ENCODE measurements at regions not wholly inside any gene's neighbourhood (a gene's known extent, or its start where the extent isn't known, plus 50 kb on each side); places are given as distances from the start of the nearest gene placed in this dataset.

DNA sequence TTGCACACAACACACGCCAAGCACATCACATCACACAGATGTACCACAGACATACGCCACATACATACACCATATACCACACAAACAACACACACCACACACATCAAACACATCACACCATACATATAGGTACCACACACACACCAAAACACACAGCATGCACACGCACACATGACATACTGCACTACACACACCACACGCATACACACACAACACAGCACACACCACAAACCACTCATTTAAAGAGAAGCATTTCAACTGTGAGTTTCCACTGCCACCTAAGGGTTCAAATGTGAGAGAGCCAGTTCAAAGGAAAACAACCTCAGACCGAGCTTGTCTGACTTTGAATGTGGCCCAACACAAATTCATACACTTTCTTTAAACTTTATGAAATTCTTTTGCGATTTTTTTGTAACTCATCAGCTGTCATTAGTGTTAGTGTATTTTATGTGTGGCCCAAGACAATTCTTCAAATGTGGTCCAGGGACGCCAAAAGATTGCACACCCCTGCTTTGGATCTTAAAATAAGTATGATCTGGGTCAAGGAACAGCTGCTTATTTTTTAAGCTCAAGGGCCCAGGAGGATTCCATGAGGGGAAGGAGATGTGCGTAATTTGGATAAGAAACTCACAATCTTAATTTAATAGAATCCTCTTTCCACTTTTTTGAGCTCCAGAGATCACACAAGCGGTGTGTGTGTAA lies 494.6 kb downstream of the GADD45G start:
- peak; percentile 37 for DNase-seq (ENCODE audit: low spot score)

DNA sequence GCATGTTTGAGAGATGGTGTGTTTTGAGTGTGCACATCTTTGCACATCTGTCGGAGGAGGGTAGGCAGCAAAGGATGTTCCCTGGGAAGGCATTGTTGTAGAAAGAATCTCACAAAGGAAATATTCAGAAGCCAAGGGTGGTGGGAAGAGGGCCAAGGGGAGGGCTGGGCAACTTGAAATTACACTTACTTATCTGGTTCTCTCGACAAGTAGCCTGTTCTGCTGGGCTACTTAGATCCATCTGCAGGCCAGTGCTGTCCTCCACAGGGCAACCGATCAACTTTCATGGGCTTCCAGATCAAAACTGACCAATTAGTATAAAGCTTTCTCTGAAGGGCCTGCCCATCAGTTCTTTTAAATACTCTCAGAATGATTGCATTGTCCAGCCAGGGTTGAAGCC lies 495.2 kb downstream of the GADD45G start:
- DNase-seq (ENCODE audit: low spot score), result no peak

DNA sequence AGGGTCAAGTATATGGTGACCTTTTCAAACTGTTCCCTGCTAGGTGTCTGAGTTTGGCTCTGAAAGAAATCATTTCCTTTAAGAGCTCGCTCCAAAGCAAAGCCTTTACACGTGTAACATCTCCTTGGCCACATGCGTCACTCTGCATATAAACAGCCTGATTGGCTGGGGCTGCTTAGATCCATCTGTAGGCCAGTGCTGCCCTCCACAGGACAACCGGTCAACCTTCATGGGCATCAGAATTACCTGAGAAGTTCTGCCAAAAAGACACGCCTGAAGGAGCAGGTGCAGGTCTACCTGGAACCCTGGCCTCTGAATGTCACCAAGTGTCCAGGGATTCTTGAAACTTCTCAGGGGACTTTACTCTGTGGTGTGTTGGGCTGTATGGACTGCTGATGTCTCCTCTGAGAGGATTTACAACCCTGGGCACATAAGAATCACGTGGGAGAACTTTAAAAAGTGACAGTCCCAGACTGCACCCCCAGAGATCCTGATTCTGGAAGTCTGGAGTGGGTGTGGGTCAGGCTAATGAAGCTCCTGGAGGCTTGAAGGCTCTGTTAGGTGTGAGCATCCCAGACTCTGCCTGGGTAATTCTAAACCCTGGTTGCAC lies 497.6 kb downstream of the GADD45G start:
- peak; percentile 87 for DNase-seq (ENCODE audit: low spot score)

DNA sequence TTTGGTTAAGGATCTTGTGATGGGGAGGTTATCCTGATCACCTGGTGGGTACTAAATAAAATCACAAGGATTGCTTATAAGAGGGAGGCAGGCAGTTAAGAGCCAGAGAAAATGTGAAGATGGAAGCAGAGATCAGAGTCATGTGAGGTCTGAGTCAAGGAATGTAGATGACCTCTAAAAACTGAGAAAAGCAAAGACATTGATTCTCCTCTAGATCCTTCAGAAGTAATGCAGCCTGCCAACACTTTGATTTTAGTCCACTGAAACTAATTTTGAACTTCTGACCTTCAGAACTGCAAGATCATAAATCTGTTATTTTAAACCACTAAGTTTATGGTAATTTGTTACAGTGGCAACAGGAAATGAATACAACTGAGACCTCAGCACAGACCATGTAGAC lies 499.0 kb downstream of the GADD45G start:
- no peak for DNase-seq (ENCODE audit: low spot score)

DNA sequence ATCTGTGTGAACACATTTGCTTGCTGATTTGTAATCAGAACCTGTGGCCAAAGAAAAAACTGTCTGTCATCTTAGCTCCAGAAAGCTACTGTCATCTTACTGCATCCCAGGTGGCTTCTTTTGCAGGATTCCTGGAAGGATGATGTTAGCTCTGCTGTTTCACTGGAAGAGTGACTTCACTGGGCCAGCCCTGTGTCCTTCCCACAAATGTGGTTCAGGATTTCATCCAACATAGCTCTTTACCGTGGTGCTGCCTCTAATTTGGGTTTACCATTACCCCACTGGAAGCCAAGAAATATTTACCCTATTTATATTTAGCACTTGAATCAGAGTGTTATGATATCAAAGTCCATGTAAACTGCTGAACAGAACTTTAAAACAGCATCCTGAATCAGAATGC lies 501.0 kb downstream of the GADD45G start:
- DNase-seq (ENCODE audit: low spot score), result no peak

DNA sequence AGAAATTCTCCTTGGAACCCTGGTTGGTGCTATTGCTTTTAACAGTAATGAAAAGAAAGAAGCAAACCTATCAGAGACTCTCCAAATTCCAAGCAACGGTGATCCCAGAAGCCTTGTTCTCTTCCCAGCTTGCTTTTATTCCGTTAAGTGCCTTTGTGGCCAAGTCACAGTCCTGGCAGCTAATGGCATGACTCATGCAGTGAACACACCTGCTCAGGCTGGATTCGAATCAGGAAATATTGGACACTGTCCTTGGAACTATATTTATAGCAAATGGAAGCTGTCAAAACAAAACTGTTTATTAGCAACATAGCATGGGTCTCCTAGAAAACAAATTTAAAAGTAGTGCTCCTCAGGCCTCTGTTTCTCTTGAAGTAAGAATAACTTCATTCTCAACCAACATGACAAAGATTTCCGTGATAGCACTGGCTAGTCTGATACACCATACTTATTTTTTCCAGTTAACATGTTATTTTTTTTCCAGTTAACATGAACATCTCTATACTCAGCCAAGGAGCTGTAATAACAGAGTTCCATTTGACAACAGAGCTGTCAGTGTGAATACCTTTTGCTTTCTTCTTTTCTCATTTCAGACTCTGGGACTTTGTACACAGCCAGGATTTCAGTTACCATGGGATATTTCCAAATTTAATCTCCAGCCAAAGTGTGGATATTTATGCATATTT lies 502.4 kb downstream of the GADD45G start:
- DNase-seq (ENCODE audit: low spot score), result no peak

DNA sequence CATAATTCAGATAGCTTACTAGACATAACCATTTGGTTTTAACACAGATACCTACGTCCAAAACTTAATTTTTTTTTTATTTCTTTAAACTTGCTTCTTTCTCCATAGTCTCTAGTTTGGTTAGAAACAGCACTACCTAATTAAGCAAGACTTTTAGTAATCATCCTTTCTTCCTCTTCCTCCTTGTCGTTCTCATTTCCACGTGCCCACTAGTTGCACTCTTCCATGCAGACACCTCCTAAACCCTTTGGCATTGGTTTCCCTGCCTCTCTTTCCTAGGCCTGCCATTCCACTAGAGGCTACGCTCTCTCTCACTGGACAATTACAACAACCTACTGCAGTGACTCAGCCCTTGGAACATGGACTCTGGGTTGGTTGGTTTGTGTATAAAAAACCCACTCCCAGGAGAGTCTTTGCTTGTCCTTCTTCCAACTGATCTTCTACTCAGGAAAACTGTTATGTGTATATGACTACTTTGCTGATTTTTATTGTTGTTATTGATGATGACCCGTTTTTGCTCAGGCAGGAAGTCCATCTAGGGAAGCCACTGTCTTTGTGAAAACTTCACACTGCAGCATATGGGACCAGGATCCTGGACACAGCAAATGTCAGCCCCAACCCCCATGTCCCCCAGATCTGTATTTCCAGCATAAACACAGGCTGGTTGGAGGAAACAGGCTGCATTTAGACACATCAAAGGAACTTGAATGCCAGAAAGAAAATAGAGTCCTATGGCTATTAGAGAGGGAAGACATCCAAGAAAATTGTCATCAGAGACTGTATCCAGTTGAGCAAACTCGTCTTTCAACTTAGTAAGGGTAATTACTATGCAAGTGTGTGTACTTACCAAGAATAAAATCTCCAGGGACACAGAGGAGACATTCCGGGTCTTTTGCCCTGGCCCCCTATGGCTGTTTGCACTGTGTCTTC lies 503.2 kb downstream of the GADD45G start:
- DNase-seq (ENCODE audit: low spot score), result no peak

DNA sequence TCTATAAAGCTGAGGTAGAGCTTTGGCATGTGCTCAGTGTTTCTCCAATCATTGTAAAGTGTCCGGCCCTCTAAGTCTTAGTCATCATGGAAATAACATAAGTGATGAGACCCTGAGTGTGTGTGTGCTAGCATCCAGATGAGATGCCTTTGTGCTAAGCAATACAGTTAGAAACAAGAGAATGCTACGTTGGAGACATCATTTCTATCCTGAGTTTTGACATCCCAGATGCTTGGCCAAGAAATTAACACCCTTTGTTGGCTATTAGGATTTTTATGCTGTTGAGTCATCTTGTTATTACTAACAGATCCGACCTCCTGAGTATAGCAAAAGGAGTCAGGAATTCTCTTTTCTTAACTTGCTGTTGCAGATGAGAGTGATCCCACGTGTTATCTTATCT lies 508.0 kb downstream of the GADD45G start:
- no peak for DNase-seq (ENCODE audit: low spot score)

DNA sequence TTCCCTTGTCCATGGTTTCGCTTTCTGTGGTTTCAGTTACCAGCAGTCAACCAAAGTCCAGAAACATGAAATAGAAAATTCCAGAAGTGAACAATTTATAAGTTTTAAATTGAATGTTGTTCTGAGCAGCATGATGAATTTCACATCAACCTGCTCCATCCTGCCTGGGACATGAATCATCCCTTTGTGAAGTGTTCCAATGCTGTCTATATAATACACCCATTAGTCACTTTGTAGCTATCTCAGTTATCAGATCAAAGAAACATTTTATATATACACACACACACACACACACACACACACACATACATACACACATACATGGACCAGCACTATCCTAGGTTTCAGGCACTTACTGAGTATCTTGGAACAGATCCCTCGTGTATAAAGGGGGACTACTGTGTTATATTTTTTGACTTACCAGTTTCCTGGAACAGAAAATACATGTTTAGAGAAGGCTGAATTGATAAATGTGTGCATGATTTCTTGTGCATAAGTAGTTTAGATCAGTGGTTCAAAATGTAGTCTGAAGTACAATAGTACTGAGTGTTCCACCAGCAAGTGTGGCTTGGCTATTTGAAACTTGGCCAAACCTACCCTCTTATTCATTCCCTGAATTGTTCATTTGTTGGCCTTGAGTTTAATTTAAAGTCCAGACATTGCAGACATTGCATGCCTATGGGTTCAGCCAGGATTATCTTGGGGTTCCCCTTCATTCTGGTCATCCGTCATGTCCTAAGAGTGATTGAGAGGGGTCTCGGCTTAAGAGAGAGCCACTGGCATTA lies 510.0 kb downstream of the GADD45G start:
- DNase-seq (ENCODE audit: low spot score), result no peak

DNA sequence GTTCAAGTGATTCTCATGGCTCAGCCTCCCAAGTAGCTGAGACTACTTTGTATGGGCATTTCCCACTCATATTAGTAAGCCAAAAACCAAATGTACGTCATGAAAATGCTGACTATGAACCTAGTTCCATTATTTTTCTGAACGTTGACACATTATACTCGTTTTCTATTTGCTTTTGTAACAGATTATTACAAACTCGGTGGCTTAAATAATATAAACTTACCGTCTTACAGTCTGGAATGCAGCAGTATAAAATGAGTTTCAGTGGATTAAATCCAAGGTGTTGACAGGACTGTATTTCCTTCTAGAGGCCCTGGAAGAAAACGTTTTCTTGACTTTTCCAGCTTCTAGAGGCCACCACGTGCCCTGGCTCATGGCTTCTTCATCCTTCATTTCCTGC lies 517.0 kb downstream of the GADD45G start:
- no peak for DNase-seq (ENCODE audit: low spot score)

DNA sequence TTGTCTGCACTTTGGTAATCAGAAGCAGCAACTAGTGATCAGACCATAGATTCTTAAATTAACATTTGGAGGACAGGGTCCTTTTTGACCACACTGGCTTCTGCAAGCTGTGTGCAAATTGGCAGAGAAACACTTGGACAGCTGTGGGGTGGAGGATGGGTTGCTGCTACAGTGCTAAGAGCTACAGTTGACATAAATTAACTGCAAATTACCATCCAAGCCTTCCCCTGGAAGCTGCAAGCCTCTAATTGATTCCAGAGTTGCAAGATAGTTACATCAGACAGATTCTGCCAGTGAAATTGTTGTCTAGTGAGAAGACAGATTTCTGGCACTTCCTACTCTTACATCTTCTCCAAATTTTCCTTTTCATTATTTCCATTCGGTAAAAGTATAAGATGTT lies 517.7 kb downstream of the DIRAS2 start:
- no peak for DNase-seq (ENCODE audit: low spot score)

DNA sequence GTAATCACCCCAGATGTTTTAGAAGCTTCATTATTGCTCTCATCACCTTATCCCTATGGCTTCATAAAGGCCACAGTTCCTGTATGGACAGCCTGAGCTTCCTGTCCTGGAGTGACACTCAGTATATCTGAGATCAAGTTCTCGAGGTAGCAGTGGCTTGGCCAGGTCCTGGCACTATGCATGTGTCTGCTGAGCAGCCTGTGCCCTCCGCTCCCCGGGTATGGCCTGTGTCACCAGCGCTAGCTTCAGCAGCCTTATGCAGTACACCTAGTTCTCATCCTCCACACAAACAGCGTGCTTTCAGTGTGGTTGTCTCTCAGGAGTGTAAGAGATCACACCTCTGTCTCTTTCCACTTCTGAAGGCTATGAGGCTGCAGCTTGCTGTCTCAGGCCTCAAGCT lies 514.7 kb downstream of the DIRAS2 start:
- DNase-seq (ENCODE audit: low spot score), result no peak

DNA sequence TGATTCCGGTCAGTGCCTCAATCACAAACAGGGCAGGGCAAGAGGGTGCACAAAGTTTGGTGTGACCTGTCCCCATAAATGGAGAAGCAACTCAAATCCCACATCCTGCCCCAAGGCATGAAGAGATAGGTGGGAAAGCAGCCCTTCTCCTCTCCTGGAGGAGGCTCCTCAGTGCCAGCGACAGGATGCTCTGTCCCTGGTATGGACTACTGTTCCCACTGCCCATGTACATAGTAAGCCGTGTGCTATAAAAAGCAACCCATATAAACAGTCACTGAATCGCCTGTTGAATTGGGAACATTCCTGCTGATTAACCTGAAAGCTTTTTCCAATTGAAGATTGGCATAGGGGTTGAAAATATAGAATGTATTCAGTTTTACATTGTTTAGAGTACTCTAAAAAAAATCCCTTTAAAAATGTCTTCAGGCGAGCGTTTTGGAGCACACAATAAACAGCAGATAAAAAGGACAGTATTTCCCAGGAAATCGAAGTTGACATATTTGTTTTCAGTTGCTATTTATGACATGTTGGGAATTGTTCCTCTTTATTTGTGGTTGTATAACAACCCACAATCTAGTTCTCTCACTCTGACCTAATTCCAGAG lies 513.9 kb downstream of the DIRAS2 start:
- no peak for DNase-seq (ENCODE audit: low spot score)

DNA sequence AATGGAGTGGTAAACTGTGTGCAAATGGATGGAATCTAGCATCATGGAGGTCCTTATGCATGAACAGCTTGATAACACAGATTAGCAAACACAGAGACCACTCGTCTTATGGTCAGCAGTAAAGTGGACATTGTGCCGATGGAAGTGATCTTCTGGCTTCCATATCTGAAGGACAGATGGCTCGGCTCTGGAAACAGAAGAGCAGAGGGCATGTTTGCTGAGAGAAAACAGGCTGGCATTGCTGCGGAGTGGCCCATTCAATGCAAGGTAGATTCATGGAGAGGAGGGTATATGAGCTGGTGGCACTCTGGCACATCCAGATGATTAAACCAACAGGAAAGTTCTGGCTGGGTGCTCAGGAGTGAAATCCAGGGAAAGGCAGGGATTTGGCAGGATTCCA lies 513.2 kb downstream of the DIRAS2 start:
- no peak for DNase-seq (ENCODE audit: low spot score)

DNA sequence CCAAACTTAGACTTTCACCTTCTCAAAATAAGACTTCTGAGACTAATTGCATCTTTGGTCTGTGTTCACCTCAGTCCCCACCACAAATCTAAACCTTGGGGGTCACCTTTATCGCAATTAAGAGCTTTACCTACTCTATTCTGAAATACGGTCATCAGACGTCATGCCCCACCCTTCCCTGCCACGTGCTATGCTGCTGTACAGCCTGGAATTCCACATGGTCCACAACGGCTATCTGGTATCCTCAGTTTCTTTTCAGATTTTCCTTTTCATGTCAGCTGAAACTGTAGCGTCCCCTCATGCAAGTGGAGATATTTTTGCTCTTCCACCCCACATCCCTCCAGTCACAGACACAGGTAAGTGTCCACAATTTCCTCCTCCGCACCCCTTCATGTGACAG lies 511.1 kb downstream of the DIRAS2 start:
- DNase-seq (ENCODE audit: low spot score), result no peak

DNA sequence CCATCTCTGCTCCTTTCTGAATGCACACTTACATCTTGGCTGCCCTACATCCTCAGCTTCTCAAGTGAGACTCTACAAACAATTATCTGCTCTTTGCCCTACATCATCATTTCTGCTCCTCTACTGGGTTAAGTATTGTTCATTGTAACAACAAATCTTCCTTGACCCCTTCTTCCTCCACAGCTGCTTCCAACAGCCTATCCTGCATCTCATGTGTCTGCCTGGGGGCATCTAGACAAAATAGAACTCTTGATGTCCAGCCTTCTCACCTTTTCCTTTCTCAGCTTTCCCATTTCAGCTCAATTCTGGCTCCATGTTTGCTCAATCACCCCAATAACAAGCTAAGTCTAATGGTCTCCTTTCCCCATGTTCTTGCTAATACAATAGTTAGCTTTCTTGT lies 509.8 kb downstream of the DIRAS2 start:
- no peak for DNase-seq (ENCODE audit: low spot score)

DNA sequence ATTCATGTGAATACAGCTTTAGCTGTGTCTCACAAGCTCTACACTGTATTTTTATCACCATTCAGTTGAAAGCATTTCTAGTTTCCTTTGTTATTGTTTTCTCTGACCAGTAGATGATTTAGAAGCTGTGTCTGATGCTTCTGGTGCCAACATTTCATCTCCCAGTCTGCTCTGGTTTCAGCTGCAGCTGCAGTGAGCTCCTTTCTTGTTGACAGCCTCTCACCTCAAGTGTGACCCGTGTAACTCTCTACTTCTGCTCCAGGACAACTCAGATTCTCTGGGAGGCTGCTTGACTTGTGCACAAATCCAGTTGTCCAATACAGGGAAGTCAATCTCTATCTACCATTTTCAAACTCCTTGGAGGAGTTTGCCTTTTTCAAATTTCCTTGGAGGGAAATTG lies 504.8 kb downstream of the DIRAS2 start:
- DNase-seq (ENCODE audit: low spot score), result no peak

DNA sequence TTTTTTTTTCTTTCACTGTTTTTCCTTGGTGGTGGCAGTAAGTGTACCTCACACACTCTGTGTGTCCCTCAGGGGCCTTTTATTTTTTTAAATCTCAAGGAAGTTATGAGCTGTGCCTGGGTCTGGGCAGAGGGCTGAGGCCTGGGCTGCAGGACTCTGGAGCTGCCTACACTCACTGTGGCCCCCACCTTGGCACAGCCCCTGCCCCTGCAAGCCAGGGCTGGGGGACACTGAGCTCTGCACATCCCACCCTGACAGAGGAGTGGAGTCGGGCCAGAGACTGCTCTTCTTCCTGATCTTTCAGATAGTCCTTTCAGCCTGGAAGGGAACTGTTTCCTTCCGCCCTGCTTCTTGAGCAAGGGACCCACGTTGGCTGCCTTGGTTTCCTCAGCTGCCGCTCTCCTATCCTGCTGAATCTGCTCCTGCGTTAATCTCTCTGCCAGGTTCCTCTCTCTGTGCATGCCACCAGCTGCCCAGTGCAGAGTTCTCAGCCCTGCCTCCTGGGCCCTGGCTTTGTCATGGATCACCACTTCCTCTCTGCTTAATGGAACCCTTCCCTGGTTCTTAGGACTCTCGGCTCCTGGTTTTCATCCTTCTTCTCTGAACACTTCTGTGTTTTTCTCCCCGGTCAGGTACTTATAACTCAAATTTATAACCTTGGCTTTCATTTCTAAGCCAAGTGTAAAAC lies 502.3 kb downstream of the DIRAS2 start:
- no peak for DNase-seq (ENCODE audit: low spot score)

DNA sequence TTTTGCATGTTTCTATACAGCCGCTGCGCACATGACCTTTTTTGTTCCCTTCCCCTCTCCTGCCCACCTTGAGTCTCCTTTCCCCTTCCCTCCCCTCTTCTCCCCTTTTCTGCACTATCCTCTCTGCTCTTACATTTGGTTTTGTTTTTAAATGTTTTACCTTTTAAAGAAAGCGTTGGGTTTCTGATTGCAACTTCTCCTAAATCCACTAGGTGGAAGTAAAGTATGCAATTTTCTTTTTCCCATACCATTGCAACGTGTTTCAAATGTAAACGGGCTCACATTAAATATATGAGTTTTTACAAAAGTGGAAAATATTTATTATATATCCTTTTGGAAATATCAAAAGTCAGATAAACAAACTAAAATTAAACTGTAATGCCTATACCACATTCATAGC lies 500.9 kb downstream of the DIRAS2 start:
- no peak for DNase-seq (ENCODE audit: low spot score)

DNA sequence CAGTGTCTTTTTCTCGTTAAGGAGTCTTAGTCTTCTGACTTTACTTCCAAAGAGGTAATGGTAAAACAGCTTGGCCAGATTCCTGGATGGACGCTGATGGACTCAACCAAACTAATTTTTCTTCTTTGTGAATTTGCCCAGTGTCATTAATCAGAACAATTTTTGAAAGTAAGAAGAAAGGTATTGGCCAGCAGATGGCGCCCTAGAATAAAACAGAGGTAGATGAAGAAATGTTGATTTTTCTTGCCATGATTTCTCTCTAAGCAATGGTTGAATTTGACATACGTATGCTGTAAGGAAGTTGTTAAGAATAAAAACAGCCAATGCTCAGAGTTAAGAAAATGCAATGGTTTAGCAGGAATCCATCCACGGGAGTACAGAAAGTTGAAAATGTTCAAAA lies 500.0 kb downstream of the DIRAS2 start:
- DNase-seq (ENCODE audit: low spot score), result no peak

DNA sequence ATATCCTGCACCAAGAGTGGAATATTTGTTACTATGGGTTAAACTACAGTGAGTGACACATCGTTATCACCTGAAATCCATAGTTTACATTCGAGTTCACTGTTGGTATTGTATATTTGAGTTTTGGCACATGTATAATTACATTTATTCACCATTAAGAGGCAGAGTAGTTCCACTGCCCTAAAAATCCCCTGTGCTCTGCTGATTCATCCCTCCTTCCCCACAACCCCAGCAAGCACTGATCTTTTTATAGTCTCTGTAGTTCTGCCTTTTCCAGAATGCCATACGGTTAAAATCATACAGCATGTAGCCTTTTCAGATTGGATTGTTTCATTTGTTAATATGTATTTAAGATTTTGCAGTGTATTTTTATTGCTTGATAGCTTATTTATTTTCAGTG lies 495.2 kb downstream of the DIRAS2 start:
- DNase-seq (ENCODE audit: low spot score), result no peak

Data from AG20443 (cell line).